Cardiac muscle cell (in vitro differentiated cells and primary cell): ENCODE measurements at regions not wholly inside any gene's neighbourhood (a gene's known extent, or its start where the extent isn't known, plus 50 kb on each side); places are given as distances from the start of the nearest gene placed in this dataset.

Experiments used
- DNase-seq, 2 donors: peaks; one replicate each; pipeline versions ENCODE4 v3.0.0 to v3.0.0-alpha.2; 2010 to 2017; ENCODE audit warnings: low read depth in 1 of 2, low spot score in 1 of 2
- H3K27ac ChIP-seq: fragments of 200-600 bp; sonication (generic); 2 replicates; pipeline ENCODE4 v1.5.1; 2016
- H3K27me3 ChIP-seq: fragments of 200-600 bp; sonication (generic); 2 replicates; pipeline ENCODE4 v1.6.0; 2016; ENCODE audit warnings: control low read depth
- H3K36me3 ChIP-seq: fragments of 200-600 bp; sonication (generic); 2 replicates; pipeline ENCODE4 v1.5.1; 2016; ENCODE audit warnings: control low read depth
- H3K4me1 ChIP-seq: fragments of 200-600 bp; sonication (generic); 2 replicates; pipeline ENCODE4 v1.8.1; 2017; ENCODE audit warnings: low read depth, mild to moderate bottlenecking, mixed run types
- H3K4me3 ChIP-seq: fragments of 200-600 bp; sonication (generic); 2 replicates; pipeline ENCODE4 v1.5.1; 2016; ENCODE audit warnings: mild to moderate bottlenecking
- H3K9me3 ChIP-seq: fragments of 200-600 bp; sonication (generic); 2 replicates; pipeline ENCODE4 v1.5.1; 2017; ENCODE audit warnings: low read depth, mild to moderate bottlenecking, control low read depth
- TF ChIP-seq, protein P1 (sequence below): IDR thresholded peaks from 2 replicates; pipeline ENCODE4 v1.5.1; 2012; ENCODE audit warnings: low read depth, mild to moderate bottlenecking, low read length

DNA sequence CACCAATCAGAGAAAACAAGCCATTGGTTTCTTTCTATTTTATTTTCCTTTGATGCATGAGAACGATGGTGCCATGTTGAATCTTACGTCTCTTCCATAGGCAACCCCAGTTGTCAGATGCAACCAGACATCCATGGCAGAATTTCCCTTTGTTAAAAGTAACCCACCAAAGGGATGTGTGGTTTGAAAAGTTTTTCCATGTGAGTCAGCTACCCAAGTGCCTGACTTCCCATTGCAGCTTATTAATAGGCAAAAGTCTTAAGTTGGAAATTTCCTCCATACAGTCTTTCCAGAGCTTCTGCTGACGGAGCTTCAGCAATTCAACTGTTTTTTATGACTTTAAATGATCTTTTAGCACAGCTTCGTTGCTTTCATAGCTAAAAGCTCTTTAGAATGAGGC, 73.8 kb upstream of the FAM216B start:
- H3K4me1 ChIP-seq, result peaks cover 10% of the 10 kb centered on the region
- no peaks in the 10 kb centered on the region for H3K9me3 ChIP-seq
- no peak overlapping the region for H3K4me3 ChIP-seq
- no peaks in the 10 kb centered on the region for H3K36me3 ChIP-seq
- no peaks in the 10 kb centered on the region for H3K27me3 ChIP-seq
- TF ChIP-seq, protein P1, sequence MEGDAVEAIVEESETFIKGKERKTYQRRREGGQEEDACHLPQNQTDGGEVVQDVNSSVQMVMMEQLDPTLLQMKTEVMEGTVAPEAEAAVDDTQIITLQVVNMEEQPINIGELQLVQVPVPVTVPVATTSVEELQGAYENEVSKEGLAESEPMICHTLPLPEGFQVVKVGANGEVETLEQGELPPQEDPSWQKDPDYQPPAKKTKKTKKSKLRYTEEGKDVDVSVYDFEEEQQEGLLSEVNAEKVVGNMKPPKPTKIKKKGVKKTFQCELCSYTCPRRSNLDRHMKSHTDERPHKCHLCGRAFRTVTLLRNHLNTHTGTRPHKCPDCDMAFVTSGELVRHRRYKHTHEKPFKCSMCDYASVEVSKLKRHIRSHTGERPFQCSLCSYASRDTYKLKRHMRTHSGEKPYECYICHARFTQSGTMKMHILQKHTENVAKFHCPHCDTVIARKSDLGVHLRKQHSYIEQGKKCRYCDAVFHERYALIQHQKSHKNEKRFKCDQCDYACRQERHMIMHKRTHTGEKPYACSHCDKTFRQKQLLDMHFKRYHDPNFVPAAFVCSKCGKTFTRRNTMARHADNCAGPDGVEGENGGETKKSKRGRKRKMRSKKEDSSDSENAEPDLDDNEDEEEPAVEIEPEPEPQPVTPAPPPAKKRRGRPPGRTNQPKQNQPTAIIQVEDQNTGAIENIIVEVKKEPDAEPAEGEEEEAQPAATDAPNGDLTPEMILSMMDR, result no peak
- peak in 1 of 2 donors; percentile 64 for DNase-seq
- H3K27ac ChIP-seq, result no peak overlapping the region

DNA sequence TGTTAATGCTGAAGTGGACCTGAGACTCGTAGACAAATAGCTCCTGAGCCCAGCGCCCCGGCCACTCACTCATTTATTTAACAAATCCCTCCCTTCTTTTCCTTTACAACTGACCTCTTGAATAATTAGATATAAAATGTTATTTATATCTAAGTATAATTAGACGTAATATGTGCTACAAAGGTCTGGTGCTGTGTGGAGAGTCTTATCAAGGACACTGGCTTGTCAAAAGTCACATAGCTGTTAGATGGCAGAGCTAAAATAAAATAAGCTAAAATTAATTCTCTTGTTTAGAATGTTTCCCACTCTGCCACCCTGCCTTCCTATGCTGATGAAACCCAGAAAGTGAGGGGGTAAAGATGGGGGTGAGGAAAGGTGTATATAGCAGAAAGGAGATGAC, 73.0 kb upstream of the FAM216B start:
- Histone ChIP-seq H3K4me1 (peaks cover 10% of the 10 kb centered on the region), H3K27me3 (no peaks in the 10 kb centered on the region), H3K4me3 (no peak overlapping the region), H3K9me3 (no peaks in the 10 kb centered on the region), H3K27ac (no peak overlapping the region), H3K36me3 (no peaks in the 10 kb centered on the region)
- TF ChIP-seq, protein P1, result no peak
- DNase-seq, result no peak

DNA sequence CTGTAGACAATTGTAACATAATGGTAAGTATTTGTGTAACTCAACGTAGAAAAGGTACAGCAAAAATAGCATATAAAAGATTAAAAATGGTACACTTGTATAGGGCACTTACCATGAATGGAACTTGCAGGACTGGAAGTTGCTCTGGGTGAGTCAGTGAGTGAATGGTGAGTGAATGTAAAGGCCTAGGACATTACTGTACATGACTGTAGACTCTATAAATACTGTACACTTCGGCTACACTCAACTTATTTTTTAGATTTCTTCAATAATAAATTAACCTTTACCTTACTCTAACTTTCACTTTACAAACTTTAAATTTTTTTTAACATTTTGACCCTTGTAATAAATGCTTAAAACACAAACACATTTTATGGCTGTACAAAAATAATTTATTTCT, 72.1 kb upstream of the FAM216B start:
- no peaks in the 10 kb centered on the region for H3K9me3 ChIP-seq
- DNase-seq, result no peak
- H3K36me3 ChIP-seq, result no peaks in the 10 kb centered on the region
- TF ChIP-seq, protein P1, result no peak
- no peak overlapping the region for H3K4me3 ChIP-seq
- no peaks in the 10 kb centered on the region for H3K27me3 ChIP-seq
- H3K27ac ChIP-seq, result no peak overlapping the region
- H3K4me1 ChIP-seq, result peaks cover 10% of the 10 kb centered on the region

DNA sequence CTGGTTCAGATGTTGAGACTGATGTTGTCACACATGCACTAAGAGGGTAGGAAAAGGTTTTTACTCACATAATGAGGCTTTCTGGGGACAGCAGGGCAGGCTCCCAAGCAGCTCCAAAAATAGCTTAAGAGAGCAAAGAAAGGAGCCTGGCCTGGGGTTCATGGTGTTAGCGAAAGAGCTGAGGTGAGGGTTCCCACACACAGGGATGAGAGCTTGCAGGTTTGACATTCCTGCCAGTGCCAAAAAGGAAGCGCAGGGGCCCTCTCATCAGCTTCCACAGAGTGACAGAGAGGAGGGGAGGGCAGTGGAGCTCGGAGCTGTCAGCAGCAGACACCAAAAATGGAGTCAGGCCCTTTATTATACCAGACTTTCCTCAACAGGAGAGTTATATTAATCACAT, 65.5 kb upstream of the FAM216B start:
- Histone ChIP-seq H3K27ac (peak overlapping the region; percentile 85), H3K4me3 (no peak overlapping the region), H3K36me3 (no peaks in the 10 kb centered on the region), H3K9me3 (no peaks in the 10 kb centered on the region), H3K4me1 (peaks cover 9% of the 10 kb centered on the region), H3K27me3 (no peaks in the 10 kb centered on the region)
- peak in 1 of 2 donors; percentile 55 for DNase-seq
- TF ChIP-seq, protein P1, result no peak

DNA sequence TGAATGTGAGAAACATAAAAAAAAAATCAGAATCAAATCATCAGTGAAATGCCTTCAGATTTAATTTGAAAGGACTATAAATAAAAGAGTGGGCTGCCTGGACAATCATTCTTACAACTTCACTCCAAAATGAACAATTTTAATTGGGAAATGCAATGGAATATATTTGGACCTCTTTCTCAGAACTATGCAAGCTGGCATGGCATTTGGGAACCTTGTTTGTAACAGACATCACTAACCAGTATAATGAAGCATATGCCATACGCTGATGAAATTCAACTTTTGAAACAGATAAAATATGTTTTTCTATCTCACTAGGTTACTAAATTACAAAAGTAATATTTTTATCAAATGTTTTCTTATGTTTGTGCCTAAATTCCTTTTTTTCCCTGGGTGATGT, 64.2 kb upstream of the FAM216B start:
- Histone ChIP-seq H3K27ac (no peak overlapping the region), H3K36me3 (no peaks in the 10 kb centered on the region), H3K4me1 (peaks cover 9% of the 10 kb centered on the region), H3K27me3 (no peaks in the 10 kb centered on the region), H3K4me3 (no peak overlapping the region), H3K9me3 (no peaks in the 10 kb centered on the region)
- no peak for DNase-seq
- TF ChIP-seq, protein P1, result no peak
